ENCODE measurements at regions not wholly inside any gene's neighbourhood (a gene's known extent, or its start where the extent isn't known, plus 50 kb on each side); places are given as distances from the start of the nearest gene placed in this dataset.
"Not testable (repeated sequence)": the region's sequence is repeated elsewhere in the genome, so short reads cannot be mapped to it uniquely, and the experiment has no call there.

GRCh38 chr7:39854616-39855324, 95.3 kb upstream of the CDK13 start:
- H3K27ac Mint-ChIP-seq; H3K9me3 ChIP-seq (ENCODE audit: control insufficient read depth in 2 of 3, low read length in 3 of 3); POLR2A ChIA-PET; H3K27me3 ChIP-seq (ENCODE audit: control insufficient read depth in 2 of 2, insufficient read depth in 2 of 2, low read length in 2 of 2); H3K9me3 Mint-ChIP-seq; CTCF ChIA-PET; H3K27ac ChIP-seq (ENCODE audit: low read depth, low read length); H3K4me3 ChIP-seq (ENCODE audit: low read length); H3K36me3 ChIP-seq (ENCODE audit: control insufficient read depth in 2 of 3, insufficient read depth in 3 of 3, low read length in 3 of 3); DNase-seq; H3K36me3 Mint-ChIP-seq; H3K4me1 ChIP-seq (ENCODE audit: control insufficient read depth in 2 of 2, insufficient read depth in 2 of 2, low read length in 2 of 2); intact Hi-C loops (cut with micrococcal nuclease): not testable (repeated sequence)
- peak; percentile 95 for ATAC-seq
- H3K4me3 Mint-ChIP-seq: peak overlapping the region; percentile 63 to 94 (median 85)
- peaks cover 6 to 15% (median 9%) of the 10 kb centered on the region in 7 donors for H3K4me1 Mint-ChIP-seq
- peaks cover 27 to 45% (median 33%) of the 10 kb centered on the region in 5 donors for H3K27me3 Mint-ChIP-seq

- no peak overlapping the region for H3K27ac Mint-ChIP-seq
- Histone ChIP-seq H3K27ac (ENCODE audit: low read depth, low read length) (no peak overlapping the region), H3K36me3 (ENCODE audit: control insufficient read depth in 2 of 3, insufficient read depth in 3 of 3, low read length in 3 of 3) (no peaks in the 10 kb centered on the region), H3K27me3 (ENCODE audit: control insufficient read depth in 2 of 2, insufficient read depth in 2 of 2, low read length in 2 of 2) (peaks cover 0 to 4% of the 10 kb centered on the region in 2 donors), H3K4me1 (ENCODE audit: control insufficient read depth in 2 of 2, insufficient read depth in 2 of 2, low read length in 2 of 2) (no peaks in the 10 kb centered on the region), H3K4me3 (ENCODE audit: low read length) (no peak overlapping the region), H3K9me3 (ENCODE audit: control insufficient read depth in 2 of 3, low read length in 3 of 3) (no peaks in the 10 kb centered on the region)
- H3K9me3 Mint-ChIP-seq: peaks cover 0 to 1% (median 0%) of the 10 kb centered on the region in 11 donors
- peaks cover 27 to 46% (median 33%) of the 10 kb centered on the region in 5 donors for H3K27me3 Mint-ChIP-seq
- H3K4me3 Mint-ChIP-seq: peak overlapping the region; percentile 63 to 94 (median 85)
- intact Hi-C loops (cut with micrococcal nuclease): no loop called here
- POLR2A ChIA-PET: no interaction called here
- ATAC-seq (peak; percentile 12), DNase-seq (no peak)
- no peaks in the 10 kb centered on the region for H3K36me3 Mint-ChIP-seq
- peaks cover 6 to 15% (median 9%) of the 10 kb centered on the region in 7 donors for H3K4me1 Mint-ChIP-seq
- CTCF ChIA-PET: interaction anchor here (0.7 kb wide), 1 partner anchor 41 kb away, joined by 3 read pairs; no protein-coding TSS in a partner anchor
Observed at GRCh38 chr7:39855325-39855674, 94.8 kb upstream of the CDK13 start.

- H3K4me1 Mint-ChIP-seq; H3K27ac ChIP-seq (ENCODE audit: low read depth, low read length); H3K27me3 ChIP-seq (ENCODE audit: control insufficient read depth in 2 of 2, insufficient read depth in 2 of 2, low read length in 2 of 2); H3K9me3 Mint-ChIP-seq; ATAC-seq; H3K36me3 ChIP-seq (ENCODE audit: control insufficient read depth in 2 of 3, insufficient read depth in 3 of 3, low read length in 3 of 3); H3K9me3 ChIP-seq (ENCODE audit: control insufficient read depth in 2 of 3, low read length in 3 of 3); H3K27ac Mint-ChIP-seq; POLR2A ChIA-PET; H3K36me3 Mint-ChIP-seq; CTCF ChIA-PET; H3K4me3 Mint-ChIP-seq; H3K4me1 ChIP-seq (ENCODE audit: control insufficient read depth in 2 of 2, insufficient read depth in 2 of 2, low read length in 2 of 2); DNase-seq; H3K4me3 ChIP-seq (ENCODE audit: low read length); intact Hi-C loops (cut with micrococcal nuclease): not testable (repeated sequence)
- peaks cover 0 to 19% (median 4%) of the 10 kb centered on the region in 5 donors for H3K27me3 Mint-ChIP-seq
Observed at GRCh38 chr7:39863675-39864322, 86.3 kb upstream of the CDK13 start.

GRCh38 chr7:39869888-39870522, 80.1 kb upstream of the CDK13 start:
- H3K4me1 Mint-ChIP-seq; DNase-seq; H3K4me3 Mint-ChIP-seq; CTCF ChIA-PET; POLR2A ChIA-PET; H3K9me3 Mint-ChIP-seq; H3K27ac ChIP-seq (ENCODE audit: low read depth, low read length); H3K27me3 ChIP-seq (ENCODE audit: control insufficient read depth in 2 of 2, insufficient read depth in 2 of 2, low read length in 2 of 2); H3K4me3 ChIP-seq (ENCODE audit: low read length); H3K27ac Mint-ChIP-seq; H3K4me1 ChIP-seq (ENCODE audit: control insufficient read depth in 2 of 2, insufficient read depth in 2 of 2, low read length in 2 of 2); H3K36me3 ChIP-seq (ENCODE audit: control insufficient read depth in 2 of 3, insufficient read depth in 3 of 3, low read length in 3 of 3); intact Hi-C loops (cut with micrococcal nuclease); H3K36me3 Mint-ChIP-seq; H3K9me3 ChIP-seq (ENCODE audit: control insufficient read depth in 2 of 3, low read length in 3 of 3); ATAC-seq: not testable (repeated sequence)
- peaks cover 0 to 13% (median 2%) of the 10 kb centered on the region in 5 donors for H3K27me3 Mint-ChIP-seq

- H3K4me3 ChIP-seq (ENCODE audit: low read length); H3K36me3 Mint-ChIP-seq; H3K36me3 ChIP-seq (ENCODE audit: control insufficient read depth in 2 of 3, insufficient read depth in 3 of 3, low read length in 3 of 3); H3K4me1 ChIP-seq (ENCODE audit: control insufficient read depth in 2 of 2, insufficient read depth in 2 of 2, low read length in 2 of 2); ATAC-seq; H3K27ac Mint-ChIP-seq; H3K27ac ChIP-seq (ENCODE audit: low read depth, low read length); CTCF ChIA-PET; H3K4me1 Mint-ChIP-seq; intact Hi-C loops (cut with micrococcal nuclease); POLR2A ChIA-PET; DNase-seq; H3K4me3 Mint-ChIP-seq; H3K9me3 Mint-ChIP-seq; H3K27me3 ChIP-seq (ENCODE audit: control insufficient read depth in 2 of 2, insufficient read depth in 2 of 2, low read length in 2 of 2); H3K9me3 ChIP-seq (ENCODE audit: control insufficient read depth in 2 of 3, low read length in 3 of 3): not testable (repeated sequence)
- peaks cover 0 to 17% (median 5%) of the 10 kb centered on the region in 5 donors for H3K27me3 Mint-ChIP-seq
Observed at GRCh38 chr7:39871610-39872009, 78.4 kb upstream of the CDK13 start.

- H3K4me3 ChIP-seq (ENCODE audit: low read length): no peak overlapping the region
- H3K27me3 Mint-ChIP-seq: peaks cover 10 to 26% (median 16%) of the 10 kb centered on the region in 5 donors
- no peaks in the 10 kb centered on the region for H3K36me3 ChIP-seq (ENCODE audit: control insufficient read depth in 2 of 3, insufficient read depth in 3 of 3, low read length in 3 of 3)
- peaks cover 0 to 3% (median 0%) of the 10 kb centered on the region in 7 donors for H3K4me1 Mint-ChIP-seq
- H3K27ac ChIP-seq (ENCODE audit: low read depth, low read length): no peak overlapping the region
- no peaks in the 10 kb centered on the region for H3K4me1 ChIP-seq (ENCODE audit: control insufficient read depth in 2 of 2, insufficient read depth in 2 of 2, low read length in 2 of 2)
- no peak overlapping the region for H3K27ac Mint-ChIP-seq
- intact Hi-C loops (cut with micrococcal nuclease): no loop called here
- H3K36me3 Mint-ChIP-seq: peaks cover 0 to 9% (median 5%) of the 10 kb centered on the region in 5 donors
- ChIA-PET CTCF (interaction anchor here (1.1 kb wide), 1 partner anchor 16 kb away, joined by 5 read pairs; no protein-coding TSS in a partner anchor), POLR2A (interaction anchor here (0.6 to 0.7 kb wide), 2 partner anchors 68 to 122 kb away, joined by 3 to 4 read pairs; no protein-coding TSS in a partner anchor)
- H3K4me3 Mint-ChIP-seq: no peak overlapping the region
- ATAC-seq: no peak
- no peak for DNase-seq
- no peaks in the 10 kb centered on the region for H3K27me3 ChIP-seq (ENCODE audit: control insufficient read depth in 2 of 2, insufficient read depth in 2 of 2, low read length in 2 of 2)
- peaks cover 0 to 29% (median 8%) of the 10 kb centered on the region in 11 donors for H3K9me3 Mint-ChIP-seq
- peaks cover 0 to 16% (median 0%) of the 10 kb centered on the region in 3 experiments for H3K9me3 ChIP-seq (ENCODE audit: control insufficient read depth in 2 of 3, low read length in 3 of 3)
Observed at GRCh38 chr7:39880556-39880955, 69.5 kb upstream of the CDK13 start.
